OCI-M1 (cell line): ENCODE measurements at regions not wholly inside any gene's neighbourhood (a gene's known extent, or its start where the extent isn't known, plus 50 kb on each side); places are given as distances from the start of the nearest gene placed in this dataset.

Experiments used
- DNase-seq: peaks from one replicate; lab custom pipeline; 2025; lab: John Stamatoyannopoulos, UW

- no peak for DNase-seq
These were observed 146.7 kb downstream of the HLX start for GRCh38 chr1:221025956-221026355.

- no peak for DNase-seq
These were observed 150.9 kb downstream of the HLX start for GRCh38 chr1:221029981-221030649.

DNA sequence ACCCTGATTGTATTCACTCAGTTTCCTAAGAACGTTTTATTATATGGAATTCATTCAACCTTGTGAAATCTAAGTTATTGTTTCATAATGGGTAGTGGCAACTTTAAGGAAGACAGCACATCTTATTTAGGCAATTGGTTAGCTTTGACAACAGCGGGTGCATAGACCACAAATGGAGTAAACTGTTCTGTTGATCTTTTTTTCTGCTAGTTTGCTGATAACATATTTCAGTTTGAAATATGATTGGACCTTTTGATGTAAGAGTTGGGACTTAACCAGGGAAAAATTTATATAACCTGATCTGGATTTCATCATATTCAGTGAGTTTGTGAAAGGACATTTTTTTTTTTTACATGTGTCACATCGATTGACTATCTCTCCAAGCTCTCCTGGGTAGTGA, 151.7 kb downstream of the HLX start:
- no peak for DNase-seq

DNA sequence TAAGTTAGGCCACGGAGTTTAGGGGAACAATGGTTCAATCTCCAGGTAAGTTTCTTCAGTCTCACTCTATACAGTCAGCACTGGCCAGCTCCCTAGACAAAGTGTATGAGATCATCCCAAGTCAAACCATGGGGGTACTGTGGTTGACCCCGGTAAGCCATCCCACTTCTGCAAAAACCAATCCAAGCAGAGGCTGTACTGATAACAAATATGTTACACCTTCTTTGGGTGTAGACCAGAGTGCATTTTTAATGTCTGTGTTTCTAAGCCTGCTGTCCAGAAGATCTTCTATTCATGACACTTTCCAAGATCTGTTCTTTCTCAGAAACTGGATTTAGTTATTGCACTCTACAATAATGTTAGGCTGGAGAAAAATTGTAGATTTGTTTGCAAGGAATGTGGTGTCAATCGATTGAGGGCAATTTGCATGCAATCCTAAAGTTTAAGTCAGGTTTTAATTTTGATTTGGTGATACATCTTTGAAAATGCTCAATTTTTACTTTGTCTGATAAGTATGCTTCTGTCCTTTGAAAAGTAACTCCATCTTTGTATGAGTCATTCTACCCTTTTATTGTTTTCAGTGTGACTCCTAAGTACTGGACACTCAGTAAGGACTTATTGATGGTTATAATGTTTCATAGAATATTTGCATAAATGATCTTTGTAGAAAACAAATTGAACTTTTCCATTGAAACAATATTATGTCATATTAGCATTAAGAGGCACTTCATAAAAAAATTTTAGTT, 152.4 kb downstream of the HLX start:
- peak; percentile 67 for DNase-seq

DNA sequence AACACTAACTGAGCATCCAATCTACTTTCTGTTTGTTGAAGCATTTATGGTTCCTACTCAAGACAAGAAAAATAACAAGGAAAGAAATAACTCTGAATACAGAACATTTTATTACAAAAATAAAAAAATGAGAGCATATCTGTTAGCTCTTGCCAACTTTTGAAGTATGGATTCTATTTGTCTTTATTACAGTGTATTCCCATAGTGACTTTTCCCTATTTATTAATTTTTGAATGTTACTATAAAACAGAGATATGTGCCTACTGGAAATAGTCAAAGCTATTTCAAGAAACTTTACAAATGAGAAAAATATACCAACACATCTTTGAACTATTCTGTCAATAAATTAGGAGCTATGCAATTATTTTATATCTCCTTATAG, 153.0 kb downstream of the HLX start:
- no peak for DNase-seq

DNA sequence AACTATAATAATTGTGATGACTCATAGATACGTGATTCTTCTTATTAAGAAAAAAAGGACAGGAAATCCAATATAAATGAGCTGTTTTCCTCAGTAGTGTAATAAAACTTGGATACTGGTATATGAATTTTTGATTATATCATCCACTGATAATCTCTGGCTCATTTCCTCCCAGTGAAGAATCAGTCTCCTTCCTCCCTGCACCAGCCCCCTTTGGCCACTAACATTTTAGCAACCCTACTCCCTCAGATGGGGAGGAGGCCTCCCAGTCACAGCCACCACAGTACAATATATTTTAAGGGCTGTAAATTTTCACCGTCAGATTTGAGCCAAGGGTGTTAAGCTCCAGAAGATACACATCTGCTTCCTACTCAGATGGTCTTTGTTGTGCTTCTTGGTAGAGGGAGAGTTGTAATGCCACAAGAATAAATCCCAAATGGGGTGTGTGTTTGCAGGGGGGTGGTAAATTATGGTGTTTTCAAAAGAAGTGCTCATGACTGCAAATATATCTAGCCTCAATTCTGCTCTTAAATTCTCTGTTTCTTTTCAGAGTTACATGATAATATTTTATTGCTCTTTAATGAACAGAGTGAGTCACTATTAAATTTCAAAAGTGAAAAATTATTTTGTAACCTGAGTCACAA, 153.5 kb downstream of the HLX start:
- peak; percentile 33 for DNase-seq

DNA sequence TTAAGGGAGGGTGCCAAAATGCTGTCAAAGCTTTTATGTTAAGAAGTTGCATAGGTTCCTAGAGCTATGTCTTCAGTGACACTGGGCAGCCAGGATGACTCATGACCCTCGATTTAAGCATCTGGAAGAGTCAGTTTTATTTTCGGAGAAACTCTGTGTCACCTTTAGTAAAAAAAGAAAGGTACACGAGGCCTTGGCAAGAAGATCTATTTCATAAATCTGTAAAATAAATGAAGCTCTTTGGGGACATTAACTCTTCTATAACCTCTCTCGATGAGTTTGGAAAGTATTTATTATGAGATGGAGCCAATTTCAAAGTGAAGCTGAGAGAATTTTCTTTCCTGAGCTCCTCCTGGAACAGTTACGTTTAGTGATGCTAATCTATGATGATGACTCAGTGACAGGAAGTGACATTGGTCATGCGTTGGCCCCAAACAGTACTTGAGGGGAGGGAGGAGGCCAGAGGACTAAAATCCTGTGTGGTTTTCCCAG, 156.5 kb downstream of the HLX start:
- DNase-seq: peak; percentile 81

DNA sequence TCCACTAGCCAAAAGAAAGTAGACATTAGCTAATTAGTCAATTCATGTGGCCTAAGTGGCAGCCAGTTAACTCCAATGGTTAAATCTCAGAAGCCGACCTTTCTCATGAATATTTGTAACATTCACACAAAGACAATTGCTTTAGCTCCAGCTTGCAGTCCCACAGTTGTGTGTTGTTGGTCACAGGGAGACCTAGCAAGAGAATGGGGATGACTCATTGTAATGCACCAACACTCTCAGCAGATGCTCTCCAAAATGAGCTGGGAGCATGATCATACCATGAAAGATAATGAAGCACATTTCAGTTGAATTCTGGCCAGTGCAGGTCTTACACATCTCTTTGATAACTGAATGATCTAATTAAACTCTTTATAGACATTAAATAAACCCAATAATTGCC, 160.4 kb downstream of the HLX start:
- peak; percentile 60 for DNase-seq

DNA sequence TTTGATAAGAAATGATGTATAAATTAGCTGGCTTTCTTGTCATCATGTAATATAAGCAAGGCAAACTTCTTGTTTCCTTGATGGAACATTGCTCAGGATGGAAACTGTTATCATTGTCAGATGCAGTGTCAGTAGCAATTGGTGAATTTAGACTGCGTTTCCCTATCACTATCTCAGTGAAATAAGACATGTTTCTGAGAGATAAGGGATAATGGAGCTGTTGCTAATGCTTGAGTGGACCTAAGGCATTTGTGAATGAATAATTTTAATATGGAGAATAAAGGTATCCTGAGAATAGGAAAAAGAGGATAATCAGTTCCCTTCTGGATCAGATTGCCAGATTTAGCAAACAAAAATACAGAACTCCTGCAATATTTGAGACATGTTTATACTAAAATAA, 160.9 kb downstream of the HLX start:
- peak; percentile 71 for DNase-seq

- no peak for DNase-seq
These were observed 161.5 kb downstream of the HLX start for GRCh38 chr1:221040691-221041285.

- DNase-seq: no peak
These were observed 165.3 kb downstream of the HLX start for GRCh38 chr1:221044538-221044937.

DNA sequence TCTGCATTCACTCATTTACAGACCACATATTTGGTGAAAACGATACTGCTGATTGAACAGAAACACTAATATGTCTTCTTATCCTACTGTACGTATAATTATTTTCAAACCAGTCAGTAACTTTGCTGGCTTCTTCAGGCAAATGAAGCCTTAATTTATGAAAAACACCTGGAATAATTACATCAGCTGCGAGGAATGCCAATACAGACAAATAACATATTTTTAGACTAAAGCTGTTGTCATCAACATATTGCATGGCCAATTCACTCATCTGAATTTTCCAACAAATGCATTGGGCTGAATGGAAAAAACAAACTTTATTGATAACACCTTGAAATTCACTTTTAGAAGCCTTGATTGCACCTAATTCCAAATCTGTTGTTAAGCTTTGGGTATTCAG, 165.9 kb downstream of the HLX start:
- no peak for DNase-seq

- peak; percentile 93 for DNase-seq
These were observed 166.9 kb downstream of the HLX start for GRCh38 chr1:221045842-221046831.

- DNase-seq: peak; percentile 28
These were observed 172.1 kb downstream of the HLX start for GRCh38 chr1:221051391-221051790.

GRCh38 chr1:221053889-221054288, 174.6 kb downstream of the HLX start:
- no peak for DNase-seq

- no peak for DNase-seq
These were observed 180.3 kb downstream of the HLX start for GRCh38 chr1:221059506-221059905.

DNA sequence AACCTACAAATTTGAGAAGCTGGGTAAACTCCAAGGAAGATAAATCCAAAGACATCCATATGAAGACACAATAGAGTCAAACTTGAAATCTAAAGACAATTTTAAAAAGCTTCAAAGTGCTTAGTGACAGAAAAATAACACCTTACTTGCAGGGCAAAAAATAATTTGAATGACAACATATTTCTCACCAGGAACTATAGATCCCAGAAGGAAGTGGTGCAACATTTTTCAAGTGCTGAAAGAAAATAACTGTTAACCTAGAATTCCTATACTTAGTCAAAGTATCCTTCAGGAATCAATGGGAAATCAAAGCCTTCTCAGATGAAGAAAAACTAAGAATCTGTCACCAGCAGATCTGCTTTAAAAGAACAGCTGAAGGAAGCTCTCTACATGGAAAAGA, 184.4 kb downstream of the HLX start:
- DNase-seq: no peak

- DNase-seq: no peak
These were observed 187.2 kb downstream of the HLX start for GRCh38 chr1:221066351-221067001.

DNA sequence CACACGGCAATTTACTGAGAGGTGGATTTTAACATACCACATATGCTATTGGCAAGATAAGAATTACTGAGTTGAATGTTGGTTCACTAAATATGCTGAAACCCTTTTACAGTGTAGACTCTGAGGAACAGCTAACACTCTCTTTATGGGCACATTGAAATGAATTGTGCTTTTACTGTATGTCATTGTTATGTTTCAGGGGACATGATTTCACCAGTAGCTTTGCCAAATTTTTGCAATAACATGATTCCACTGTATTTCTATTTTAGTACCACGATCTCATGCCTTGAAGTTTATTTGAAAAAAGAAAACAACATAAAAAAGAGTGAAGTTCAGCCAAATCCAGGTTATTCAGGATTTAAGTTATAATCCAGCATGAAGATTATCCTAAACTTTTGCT, 188.5 kb downstream of the HLX start:
- DNase-seq: peak; percentile 26

GRCh38 chr1:221069178-221069903, 190.1 kb downstream of the HLX start:
- peak; percentile 92 for DNase-seq
